ENCODE measurements at regions not wholly inside any gene's neighbourhood (a gene's known extent, or its start where the extent isn't known, plus 50 kb on each side); places are given as distances from the start of the nearest gene placed in this dataset.

GRCh38 chr7:25617673-25618072 lies 389.4 kb upstream of the NPVF start:
- Histone ChIP-seq H3K27me3 (replicated peaks) (no peaks in the 10 kb centered on the region), H3K27ac (no peak overlapping the region), H3K36me3 (replicated peaks) (no peaks in the 10 kb centered on the region), H3K4me3 (ENCODE audit: low read depth, low read length) (no peak overlapping the region)
- TF ChIP-seq CTCF (IDR thresholded peaks at IDR 0.05; ENCODE audit: low read depth, low read length, missing control alignments): no peak
- in situ Hi-C loops (cut with HindIII; ENCODE audit: low pct_ligation_motif_present, low sequenced_read_pairs): no loop called here
- DNase-seq: no peak

GRCh38 chr7:25619381-25619780 lies 391.1 kb upstream of the NPVF start:
- no peak for DNase-seq
- Histone ChIP-seq H3K27me3 (replicated peaks) (no peaks in the 10 kb centered on the region), H3K36me3 (replicated peaks) (no peaks in the 10 kb centered on the region), H3K27ac (no peak overlapping the region), H3K4me3 (ENCODE audit: low read depth, low read length) (no peak overlapping the region)
- in situ Hi-C loops (cut with HindIII; ENCODE audit: low pct_ligation_motif_present, low sequenced_read_pairs): no loop called here
- no peak for TF ChIP-seq CTCF (IDR thresholded peaks at IDR 0.05; ENCODE audit: low read depth, low read length, missing control alignments)

GRCh38 chr7:25619963-25620799 lies 391.9 kb upstream of the NPVF start:
- no peaks in the 10 kb centered on the region for H3K27me3 ChIP-seq (replicated peaks)
- in situ Hi-C loops (cut with HindIII; ENCODE audit: low pct_ligation_motif_present, low sequenced_read_pairs): no loop called here
- no peak overlapping the region for H3K4me3 ChIP-seq (ENCODE audit: low read depth, low read length)
- no peak for TF ChIP-seq CTCF (IDR thresholded peaks at IDR 0.05; ENCODE audit: low read depth, low read length, missing control alignments)
- DNase-seq: no peak
- no peak overlapping the region for H3K27ac ChIP-seq
- H3K36me3 ChIP-seq (replicated peaks): no peaks in the 10 kb centered on the region

- Histone ChIP-seq H3K4me3 (ENCODE audit: low read depth, low read length) (no peak overlapping the region), H3K27ac (no peak overlapping the region), H3K27me3 (replicated peaks) (no peaks in the 10 kb centered on the region), H3K36me3 (replicated peaks) (no peaks in the 10 kb centered on the region)
- no peak for DNase-seq
- no peak for TF ChIP-seq CTCF (IDR thresholded peaks at IDR 0.05; ENCODE audit: low read depth, low read length, missing control alignments)
- in situ Hi-C loops (cut with HindIII; ENCODE audit: low pct_ligation_motif_present, low sequenced_read_pairs): no loop called here
Measured at GRCh38 chr7:25621993-25622392, 393.7 kb upstream of the NPVF start.

GRCh38 chr7:25622695-25623094 lies 394.4 kb upstream of the NPVF start:
- in situ Hi-C loops (cut with HindIII; ENCODE audit: low pct_ligation_motif_present, low sequenced_read_pairs): no loop called here

More at GRCh38 chr7:25622695-25623094, 394.4 kb upstream of the NPVF start:
- Histone ChIP-seq H3K36me3 (replicated peaks) (no peaks in the 10 kb centered on the region), H3K27ac (no peak overlapping the region), H3K4me3 (ENCODE audit: low read depth, low read length) (no peak overlapping the region), H3K27me3 (replicated peaks) (no peaks in the 10 kb centered on the region)
- no peak for DNase-seq
- no peak for TF ChIP-seq CTCF (IDR thresholded peaks at IDR 0.05; ENCODE audit: low read depth, low read length, missing control alignments)

Data from brain microvascular endothelial cell (primary cell).